ENCODE measurements at regions not wholly inside any gene's neighbourhood (a gene's known extent, or its start where the extent isn't known, plus 50 kb on each side); places are given as distances from the start of the nearest gene placed in this dataset.

- TF ChIP-seq EZH2phosphoT487 (IDR thresholded peaks at IDR 0.05; ENCODE audit: borderline replicate concordance, low read length) (no peak), CTCF (conservative IDR thresholded peaks at IDR 0.05; ENCODE audit: low read depth, low read length) (no peak)
Measured at GRCh38 chr21:38937286-38937790, 131.6 kb downstream of the ETS2 start.
